ENCODE measurements at regions not wholly inside any gene's neighbourhood (a gene's known extent, or its start where the extent isn't known, plus 50 kb on each side); places are given as distances from the start of the nearest gene placed in this dataset.

DNA sequence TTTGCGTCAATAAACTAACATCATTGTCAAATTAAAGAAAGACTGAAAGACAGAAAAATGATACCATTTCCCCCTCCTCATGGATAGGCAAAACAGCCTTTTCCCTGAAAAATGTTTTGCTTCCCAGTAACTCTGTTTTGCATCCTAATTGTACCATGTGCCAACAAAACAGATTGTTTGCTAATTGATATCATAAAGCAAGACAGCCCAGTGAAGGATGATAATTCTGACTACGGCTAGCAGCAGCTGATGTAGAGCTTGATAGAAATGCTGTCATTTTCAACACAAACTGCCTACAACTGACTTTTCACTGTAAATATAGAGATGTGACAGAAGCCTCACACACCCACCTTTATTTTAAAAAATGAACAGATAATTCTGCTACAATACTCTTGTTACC, 1061.6 kb downstream of the HACE1 start:
- Histone ChIP-seq H3K9me3 (ENCODE audit: low read length) (no peaks in the 10 kb centered on the region), H3K36me3 (ENCODE audit: insufficient read depth, low read length) (no peaks in the 10 kb centered on the region), H3K4me3 (ENCODE audit: low read length) (no peak overlapping the region), H3K4me1 (ENCODE audit: insufficient read depth, low read length) (no peaks in the 10 kb centered on the region), H3K27me3 (ENCODE audit: insufficient read depth, low read length, poor library complexity, severe bottlenecking) (no peaks in the 10 kb centered on the region), H3K27ac (ENCODE audit: low read depth, low read length) (no peak overlapping the region)
- no peaks in the 10 kb centered on the region for H3K36me3 Mint-ChIP-seq
- no peak overlapping the region for H3K27ac Mint-ChIP-seq
- H3K4me3 Mint-ChIP-seq = no peak overlapping the region
- no peaks in the 10 kb centered on the region for H3K4me1 Mint-ChIP-seq
- no peaks in the 10 kb centered on the region for H3K27me3 Mint-ChIP-seq
- peaks cover 2 to 14% (median 6%) of the 10 kb centered on the region in 5 donors for H3K9me3 Mint-ChIP-seq
- ChIA-PET CTCF (no interaction called here), POLR2A (no interaction called here)
- DNase-seq = no peak

DNA sequence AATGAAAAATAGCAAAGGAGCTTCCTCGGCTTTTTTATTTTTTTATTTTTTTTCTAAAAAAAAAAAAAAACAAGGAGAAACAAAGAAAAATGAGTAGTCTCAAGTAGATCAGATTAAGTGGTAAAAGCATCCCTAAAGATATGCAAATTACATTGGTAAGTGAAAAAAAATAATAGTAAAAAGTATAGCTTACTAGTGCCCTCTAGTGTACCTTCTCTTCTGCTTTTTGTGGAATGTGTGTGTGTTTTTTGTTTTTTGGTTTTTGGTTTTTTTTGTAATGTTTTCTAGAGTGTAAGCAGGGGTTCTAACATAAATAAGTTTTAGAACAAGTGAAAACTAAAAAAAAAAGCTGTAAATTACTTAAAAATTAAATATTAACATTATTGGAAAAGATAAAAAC, 1062.0 kb downstream of the HACE1 start:
- no peaks in the 10 kb centered on the region for H3K27me3 ChIP-seq (ENCODE audit: insufficient read depth, low read length, poor library complexity, severe bottlenecking)
- ChIA-PET POLR2A (no interaction called here), CTCF (no interaction called here)
- peaks cover 2 to 14% (median 7%) of the 10 kb centered on the region in 5 donors for H3K9me3 Mint-ChIP-seq
- no peaks in the 10 kb centered on the region for H3K4me1 Mint-ChIP-seq
- H3K27ac Mint-ChIP-seq = no peak overlapping the region
- H3K36me3 ChIP-seq (ENCODE audit: insufficient read depth, low read length) = no peaks in the 10 kb centered on the region
- no peak overlapping the region for H3K4me3 Mint-ChIP-seq
- no peaks in the 10 kb centered on the region for H3K9me3 ChIP-seq (ENCODE audit: low read length)
- H3K36me3 Mint-ChIP-seq = no peaks in the 10 kb centered on the region
- H3K4me1 ChIP-seq (ENCODE audit: insufficient read depth, low read length) = no peaks in the 10 kb centered on the region
- no peak for DNase-seq
- H3K4me3 ChIP-seq (ENCODE audit: low read length) = no peak overlapping the region
- H3K27me3 Mint-ChIP-seq = no peaks in the 10 kb centered on the region
- no peak overlapping the region for H3K27ac ChIP-seq (ENCODE audit: low read depth, low read length)

DNA sequence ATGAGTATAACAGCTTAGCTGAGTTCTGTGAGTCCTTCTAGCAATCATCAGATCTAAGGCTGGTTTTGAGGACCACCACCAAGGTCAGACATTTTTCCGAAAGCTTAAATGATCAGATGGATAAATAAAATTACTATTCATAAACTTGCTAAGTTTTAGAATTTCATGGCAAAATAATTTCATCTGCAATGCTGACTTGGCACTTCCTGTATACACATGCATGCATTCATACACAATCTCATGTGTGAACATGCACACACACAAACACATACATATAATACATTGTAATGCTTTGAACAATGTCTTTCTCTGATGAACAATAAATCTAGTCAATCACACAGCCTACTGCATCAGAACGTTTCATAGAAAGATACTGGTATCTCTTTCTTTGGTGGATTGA, 1068.3 kb downstream of the HACE1 start:
- Histone ChIP-seq H3K9me3 (ENCODE audit: low read length) (no peaks in the 10 kb centered on the region), H3K27ac (ENCODE audit: low read depth, low read length) (no peak overlapping the region), H3K4me3 (ENCODE audit: low read length) (no peak overlapping the region), H3K36me3 (ENCODE audit: insufficient read depth, low read length) (no peaks in the 10 kb centered on the region), H3K4me1 (ENCODE audit: insufficient read depth, low read length) (no peaks in the 10 kb centered on the region), H3K27me3 (ENCODE audit: insufficient read depth, low read length, poor library complexity, severe bottlenecking) (no peaks in the 10 kb centered on the region)
- Mint-ChIP-seq H3K36me3 (no peaks in the 10 kb centered on the region), H3K27me3 (no peaks in the 10 kb centered on the region), H3K4me1 (no peaks in the 10 kb centered on the region), H3K27ac (no peak overlapping the region), H3K9me3 (peaks cover 2 to 10% (median 6%) of the 10 kb centered on the region in 5 donors), H3K4me3 (no peak overlapping the region)
- DNase-seq = no peak
- ChIA-PET CTCF (no interaction called here), POLR2A (no interaction called here)

DNA sequence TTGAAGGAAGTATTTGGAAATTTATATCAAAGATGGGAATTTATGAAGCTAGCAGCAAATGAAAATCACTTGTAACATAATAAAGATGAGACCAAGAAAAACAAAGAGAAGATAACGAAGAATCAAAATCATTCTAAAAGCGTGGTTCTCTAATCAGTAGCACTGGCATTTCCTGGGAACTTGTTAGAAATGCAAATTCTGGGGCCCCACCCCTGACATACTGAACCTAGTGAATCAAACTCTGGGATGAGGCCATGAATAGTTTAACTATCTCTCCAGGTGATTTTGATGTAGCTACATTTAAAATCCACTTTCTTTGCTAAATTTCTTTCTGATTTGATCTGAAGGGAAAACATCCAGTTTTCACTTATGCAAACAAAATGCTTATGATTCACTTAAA, 1075.6 kb downstream of the HACE1 start:
- Histone ChIP-seq H3K27ac (ENCODE audit: low read depth, low read length) (no peak overlapping the region), H3K27me3 (ENCODE audit: insufficient read depth, low read length, poor library complexity, severe bottlenecking) (no peaks in the 10 kb centered on the region), H3K4me3 (ENCODE audit: low read length) (no peak overlapping the region), H3K36me3 (ENCODE audit: insufficient read depth, low read length) (no peaks in the 10 kb centered on the region), H3K9me3 (ENCODE audit: low read length) (no peaks in the 10 kb centered on the region), H3K4me1 (ENCODE audit: insufficient read depth, low read length) (no peaks in the 10 kb centered on the region)
- CTCF ChIA-PET = no interaction called here
- H3K27me3 Mint-ChIP-seq = no peaks in the 10 kb centered on the region
- POLR2A ChIA-PET = no interaction called here
- H3K4me1 Mint-ChIP-seq = no peaks in the 10 kb centered on the region
- no peak overlapping the region for H3K4me3 Mint-ChIP-seq
- H3K36me3 Mint-ChIP-seq = no peaks in the 10 kb centered on the region
- H3K27ac Mint-ChIP-seq = no peak overlapping the region
- peaks cover 0 to 16% (median 2%) of the 10 kb centered on the region in 5 donors for H3K9me3 Mint-ChIP-seq
- DNase-seq = no peak

DNA sequence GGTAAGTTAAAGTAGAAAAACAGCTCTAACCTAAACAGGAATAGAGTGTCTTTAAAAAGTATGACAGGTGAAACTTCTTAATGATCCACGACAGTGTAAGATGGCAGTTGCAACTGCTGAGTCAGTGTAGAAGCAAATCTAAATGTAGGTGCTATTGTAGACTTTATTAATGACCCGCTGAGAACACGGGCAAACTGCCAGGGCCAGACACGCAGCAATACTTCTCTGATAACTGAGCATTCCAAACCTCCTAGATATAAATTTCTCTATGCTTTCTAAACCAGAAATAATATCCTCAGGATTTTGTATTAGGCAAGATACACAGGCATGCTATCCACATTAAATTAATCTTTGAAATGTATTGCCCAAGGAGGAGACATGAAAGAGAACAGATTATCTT, 1076.4 kb downstream of the HACE1 start:
- no peak for DNase-seq
- Histone ChIP-seq H3K27me3 (ENCODE audit: insufficient read depth, low read length, poor library complexity, severe bottlenecking) (no peaks in the 10 kb centered on the region), H3K9me3 (ENCODE audit: low read length) (no peaks in the 10 kb centered on the region), H3K36me3 (ENCODE audit: insufficient read depth, low read length) (no peaks in the 10 kb centered on the region), H3K4me1 (ENCODE audit: insufficient read depth, low read length) (no peaks in the 10 kb centered on the region), H3K27ac (ENCODE audit: low read depth, low read length) (no peak overlapping the region), H3K4me3 (ENCODE audit: low read length) (no peak overlapping the region)
- Mint-ChIP-seq H3K4me1 (no peaks in the 10 kb centered on the region), H3K36me3 (no peaks in the 10 kb centered on the region), H3K27ac (no peak overlapping the region), H3K4me3 (no peak overlapping the region), H3K9me3 (peaks cover 0 to 16% (median 2%) of the 10 kb centered on the region in 5 donors), H3K27me3 (no peaks in the 10 kb centered on the region)
- ChIA-PET CTCF (no interaction called here), POLR2A (no interaction called here)

DNA sequence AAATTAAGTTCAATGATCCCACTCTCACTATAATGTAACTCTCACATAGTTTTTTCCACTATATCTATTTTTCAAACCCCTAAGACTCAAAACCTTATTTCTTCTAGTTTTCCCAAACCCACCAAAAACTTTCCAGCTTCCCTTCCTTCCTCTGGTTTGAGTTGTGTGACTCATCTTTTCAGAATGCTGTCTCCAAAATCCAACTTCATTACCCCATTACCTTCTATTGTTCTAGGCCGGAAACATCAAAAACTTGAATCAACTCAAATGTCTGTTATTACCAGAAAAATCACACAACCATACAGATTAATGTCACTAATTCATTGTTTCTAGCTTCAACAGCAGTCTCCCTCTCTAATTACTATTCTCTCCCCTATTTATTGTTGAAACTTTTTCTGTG, 1090.3 kb downstream of the HACE1 start:
- CTCF ChIA-PET = no interaction called here

DNA sequence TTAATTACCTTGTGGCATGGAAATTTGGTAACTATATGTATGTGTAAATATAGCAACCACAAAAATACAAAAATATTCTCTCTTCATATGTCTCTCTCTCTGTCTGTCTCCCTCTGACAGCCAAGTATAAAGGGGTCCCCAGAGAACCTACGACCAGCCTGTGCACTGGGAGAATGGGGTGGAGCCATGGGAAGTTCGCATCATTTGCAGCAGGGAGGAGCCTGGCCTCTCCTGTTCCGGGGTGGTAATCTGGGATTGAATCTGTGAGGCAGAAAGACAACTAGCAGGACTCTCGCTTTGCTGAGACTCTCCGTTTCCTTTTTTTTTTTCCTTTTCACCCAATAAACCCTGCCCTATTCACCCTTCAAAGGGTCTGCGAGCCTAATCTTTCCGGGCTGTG, 1109.1 kb downstream of the HACE1 start:
- no peak for DNase-seq
- Histone ChIP-seq H3K4me1 (ENCODE audit: insufficient read depth, low read length) (no peaks in the 10 kb centered on the region), H3K4me3 (ENCODE audit: low read length) (no peak overlapping the region), H3K36me3 (ENCODE audit: insufficient read depth, low read length) (no peaks in the 10 kb centered on the region), H3K27ac (ENCODE audit: low read depth, low read length) (no peak overlapping the region), H3K27me3 (ENCODE audit: insufficient read depth, low read length, poor library complexity, severe bottlenecking) (no peaks in the 10 kb centered on the region), H3K9me3 (ENCODE audit: low read length) (no peaks in the 10 kb centered on the region)
- ChIA-PET CTCF (no interaction called here), POLR2A (no interaction called here)
- Mint-ChIP-seq H3K36me3 (no peaks in the 10 kb centered on the region), H3K27me3 (no peaks in the 10 kb centered on the region), H3K4me3 (no peak overlapping the region), H3K4me1 (no peaks in the 10 kb centered on the region), H3K9me3 (peaks cover 0 to 8% (median 0%) of the 10 kb centered on the region in 5 donors), H3K27ac (no peak overlapping the region)

More for the DNA sequence above, 1090.3 kb downstream of the HACE1 start:
- POLR2A ChIA-PET = no interaction called here
- no peaks in the 10 kb centered on the region for H3K36me3 ChIP-seq (ENCODE audit: insufficient read depth, low read length)
- no peaks in the 10 kb centered on the region for H3K4me1 ChIP-seq (ENCODE audit: insufficient read depth, low read length)
- H3K27ac Mint-ChIP-seq = no peak overlapping the region
- no peak for DNase-seq
- H3K27me3 Mint-ChIP-seq = no peaks in the 10 kb centered on the region
- no peaks in the 10 kb centered on the region for H3K9me3 ChIP-seq (ENCODE audit: low read length)
- no peaks in the 10 kb centered on the region for H3K4me1 Mint-ChIP-seq
- H3K4me3 ChIP-seq (ENCODE audit: low read length) = no peak overlapping the region
- H3K27me3 ChIP-seq (ENCODE audit: insufficient read depth, low read length, poor library complexity, severe bottlenecking) = no peaks in the 10 kb centered on the region
- no peak overlapping the region for H3K4me3 Mint-ChIP-seq
- H3K27ac ChIP-seq (ENCODE audit: low read depth, low read length) = no peak overlapping the region
- no peaks in the 10 kb centered on the region for H3K36me3 Mint-ChIP-seq
- H3K9me3 Mint-ChIP-seq = peaks cover 0 to 5% (median under 1%) of the 10 kb centered on the region in 5 donors

DNA sequence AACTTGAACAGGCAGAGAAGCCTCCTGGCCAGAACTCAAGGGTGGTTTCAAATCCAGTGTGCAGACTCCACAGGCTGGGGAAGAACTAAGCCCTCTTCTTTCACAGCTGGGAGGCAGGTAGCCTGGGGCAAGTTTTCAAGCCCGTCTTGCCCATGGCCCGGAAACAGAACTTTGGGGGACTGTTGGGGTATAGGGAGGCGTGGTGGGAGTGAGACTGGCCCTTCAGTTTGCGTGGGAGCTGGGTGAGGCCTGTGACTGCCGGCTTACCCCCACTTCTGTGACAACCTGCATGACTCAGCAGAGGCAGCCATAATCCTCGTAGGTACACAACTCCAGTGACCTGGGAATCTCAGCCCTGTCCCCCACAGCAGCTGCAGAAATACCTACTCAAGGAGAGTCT, 1125.7 kb downstream of the HACE1 start:
- ChIA-PET POLR2A (no interaction called here), CTCF (no interaction called here)
- Histone ChIP-seq H3K4me3 (ENCODE audit: low read length) (no peak overlapping the region), H3K9me3 (ENCODE audit: low read length) (no peaks in the 10 kb centered on the region), H3K27ac (ENCODE audit: low read depth, low read length) (no peak overlapping the region), H3K27me3 (ENCODE audit: insufficient read depth, low read length, poor library complexity, severe bottlenecking) (no peaks in the 10 kb centered on the region), H3K4me1 (ENCODE audit: insufficient read depth, low read length) (no peaks in the 10 kb centered on the region), H3K36me3 (ENCODE audit: insufficient read depth, low read length) (no peaks in the 10 kb centered on the region)
- no peak overlapping the region for H3K4me3 Mint-ChIP-seq
- H3K36me3 Mint-ChIP-seq = no peaks in the 10 kb centered on the region
- H3K27ac Mint-ChIP-seq = no peak overlapping the region
- H3K27me3 Mint-ChIP-seq = no peaks in the 10 kb centered on the region
- peaks cover 0 to 22% (median 9%) of the 10 kb centered on the region in 5 donors for H3K9me3 Mint-ChIP-seq
- H3K4me1 Mint-ChIP-seq = no peaks in the 10 kb centered on the region
- no peak for DNase-seq

DNA sequence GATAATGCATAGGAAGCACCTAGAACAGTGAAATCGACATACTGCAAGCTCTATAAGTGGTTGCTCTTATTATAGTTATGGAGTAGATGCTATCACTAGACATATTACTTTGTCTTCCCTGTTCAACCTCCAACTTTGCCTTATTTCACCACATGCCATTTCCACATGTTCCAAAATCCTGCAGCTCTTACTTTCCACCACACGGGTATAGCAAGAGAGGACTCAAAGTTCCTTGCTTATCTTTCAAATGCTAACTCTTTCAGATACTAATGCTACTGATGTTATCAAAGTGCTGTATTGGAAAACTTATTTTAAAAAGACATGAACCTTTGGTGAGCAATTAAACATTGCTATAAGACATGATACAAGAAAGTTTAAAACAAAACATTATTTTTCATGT, 1130.1 kb downstream of the HACE1 start:
- H3K27me3 Mint-ChIP-seq = no peaks in the 10 kb centered on the region
- H3K9me3 ChIP-seq (ENCODE audit: low read length) = no peaks in the 10 kb centered on the region
- no peaks in the 10 kb centered on the region for H3K36me3 Mint-ChIP-seq
- H3K9me3 Mint-ChIP-seq = peaks cover 0 to 12% (median 8%) of the 10 kb centered on the region in 5 donors
- H3K27me3 ChIP-seq (ENCODE audit: insufficient read depth, low read length, poor library complexity, severe bottlenecking) = no peaks in the 10 kb centered on the region
- H3K27ac ChIP-seq (ENCODE audit: low read depth, low read length) = no peak overlapping the region
- ChIA-PET POLR2A (no interaction called here), CTCF (no interaction called here)
- H3K4me3 ChIP-seq (ENCODE audit: low read length) = no peak overlapping the region
- H3K27ac Mint-ChIP-seq = no peak overlapping the region
- no peaks in the 10 kb centered on the region for H3K4me1 Mint-ChIP-seq
- no peak overlapping the region for H3K4me3 Mint-ChIP-seq
- H3K36me3 ChIP-seq (ENCODE audit: insufficient read depth, low read length) = no peaks in the 10 kb centered on the region
- no peak for DNase-seq
- no peaks in the 10 kb centered on the region for H3K4me1 ChIP-seq (ENCODE audit: insufficient read depth, low read length)
